Epithelial cell of prostate (primary cell): ENCODE measurements at regions not wholly inside any gene's neighbourhood (a gene's known extent, or its start where the extent isn't known, plus 50 kb on each side); places are given as distances from the start of the nearest gene placed in this dataset.

Experiments
- DNase-seq: peaks from one replicate; pipeline ENCODE4 v3.0.0-alpha.2; 2011; ENCODE audit warnings: low read depth, low spot score
- H3K27ac ChIP-seq: fragments of 450-650 bp; 2 replicates; pipeline ENCODE4 v1.5.1; 2017; ENCODE audit warnings: mild to moderate bottlenecking

GRCh38 chr5:73346878-73347408 is 101.6 kb downstream of the FOXD1 start:
- no peak overlapping the region for H3K27ac ChIP-seq
- DNase-seq, result no peak

GRCh38 chr5:73344835-73345234 is 103.7 kb downstream of the FOXD1 start:
- no peak overlapping the region for H3K27ac ChIP-seq
- no peak for DNase-seq

- no peak for DNase-seq
- H3K27ac ChIP-seq, result no peak overlapping the region
These were observed 108.9 kb downstream of the FOXD1 start for GRCh38 chr5:73339711-73340110.

- DNase-seq, result no peak
- H3K27ac ChIP-seq, result no peak overlapping the region
These were observed 109.5 kb downstream of the FOXD1 start for GRCh38 chr5:73339051-73339575.

- no peak overlapping the region for H3K27ac ChIP-seq
These were observed 110.1 kb downstream of the FOXD1 start for GRCh38 chr5:73338256-73339050.

GRCh38 chr5:73337586-73338255 is 110.9 kb downstream of the FOXD1 start:
- no peak overlapping the region for H3K27ac ChIP-seq
- no peak for DNase-seq

More at GRCh38 chr5:73338256-73339050, 110.1 kb downstream of the FOXD1 start:
- DNase-seq, result no peak

- H3K27ac ChIP-seq, result no peak overlapping the region
- no peak for DNase-seq
These were observed 112.2 kb downstream of the FOXD1 start for GRCh38 chr5:73336366-73336765.

GRCh38 chr5:73333944-73334703 is 114.5 kb downstream of the FOXD1 start:
- no peak overlapping the region for H3K27ac ChIP-seq
- DNase-seq, result no peak

- no peak for DNase-seq
- no peak overlapping the region for H3K27ac ChIP-seq
These were observed 118.0 kb downstream of the FOXD1 start for GRCh38 chr5:73330613-73331012.

- no peak for DNase-seq
- peak overlapping the region; percentile 47 for H3K27ac ChIP-seq
These were observed 119.9 kb downstream of the FOXD1 start for GRCh38 chr5:73328640-73329039.

GRCh38 chr5:73327908-73328455 is 120.6 kb downstream of the FOXD1 start:
- H3K27ac ChIP-seq, result peak overlapping the region; percentile 47
- DNase-seq, result no peak

- DNase-seq, result no peak
- no peak overlapping the region for H3K27ac ChIP-seq
These were observed 123.0 kb downstream of the FOXD1 start for GRCh38 chr5:73325546-73325945.

GRCh38 chr5:73323466-73323865 is 125.1 kb downstream of the FOXD1 start:
- DNase-seq, result no peak
- H3K27ac ChIP-seq, result no peak overlapping the region

- no peak for DNase-seq
- peak overlapping the region; percentile 96 for H3K27ac ChIP-seq
These were observed 126.0 kb downstream of the FOXD1 start for GRCh38 chr5:73322437-73323076.

GRCh38 chr5:73321757-73322436 is 126.7 kb downstream of the FOXD1 start:
- H3K27ac ChIP-seq, result peak overlapping the region; percentile 96

GRCh38 chr5:73319036-73319435 is 129.5 kb downstream of the FOXD1 start:
- H3K27ac ChIP-seq, result peak overlapping the region; percentile 60
- no peak for DNase-seq

More at GRCh38 chr5:73321757-73322436, 126.7 kb downstream of the FOXD1 start:
- peak; percentile 96 for DNase-seq

GRCh38 chr5:73318308-73318719 is 130.3 kb downstream of the FOXD1 start:
- peak overlapping the region; percentile 60 for H3K27ac ChIP-seq
- no peak for DNase-seq

GRCh38 chr5:73317523-73317922 is 131.1 kb downstream of the FOXD1 start:
- H3K27ac ChIP-seq, result peak overlapping the region; percentile 60
- DNase-seq, result no peak
